H1 (cell line): ENCODE measurements at regions not wholly inside any gene's neighbourhood (a gene's known extent, or its start where the extent isn't known, plus 50 kb on each side); places are given as distances from the start of the nearest gene placed in this dataset.

ENCODE experiments used
- ASH2L ChIP-seq: fragments of 200-600, 300-600 bp; sonication (generic); IDR thresholded peaks from one replicate; pipeline ENCODE4 v1.7.1; 2017; ENCODE audit warnings: low read length
- CHD7 ChIP-seq: fragments of 300-600 bp; sonication (generic); IDR thresholded peaks from 2 replicates; pipeline ENCODE4 v1.7.1; 2012; ENCODE audit warnings: low read length, moderate library complexity, mild to moderate bottlenecking, inconsistent platforms; ENCODE audit not compliant: insufficient replicate concordance
- KDM5A ChIP-seq: fragments of 200-600 bp; IDR thresholded peaks from 2 replicates; pipeline ENCODE4 v1.7.1; 2012; ENCODE audit warnings: mild to moderate bottlenecking, low read length, inconsistent platforms, mixed read lengths
- MAFK ChIP-seq: IDR thresholded peaks from 2 replicates; pipeline ENCODE4 v1.6.1; 2012; ENCODE audit warnings: low read depth, mild to moderate bottlenecking, improper control_type of control experiment, low read length
- POLR2A ChIP-seq, 2 experiments: IDR thresholded peaks; 1 replicate in 1 of 2; 2 replicates in 1 of 2; pipeline ENCODE4 v1.6.1; 2011; ENCODE audit warnings: low read depth in 2 of 2, low read length in 2 of 2, mild to moderate bottlenecking in 2 of 2; ENCODE audit errors: control extremely low read depth in 1 of 2
- POLR2AphosphoS5 ChIP-seq: IDR thresholded peaks from 2 replicates; pipeline ENCODE4 v1.6.1; 2011; ENCODE audit warnings: low read depth, low read length
- TF ChIP-seq, protein P1 (sequence below), 3 experiments: IDR thresholded peaks; 1 replicate in 2 of 3; 2 replicates in 1 of 3; pipeline versions ENCODE4 v1.5.1 to v1.6.1; 2011; ENCODE audit warnings: low read length in 3 of 3, mild to moderate bottlenecking in 3 of 3, inconsistent platforms in 2 of 3, low read depth in 1 of 3, moderate library complexity in 1 of 3; ENCODE audit not compliant: insufficient read depth in 1 of 3; ENCODE audit errors: control extremely low read depth in 1 of 3

GRCh38 chr5:162558120-162558519, 490.5 kb downstream of the GABRG2 start:
- TF ChIP-seq POLR2A (IDR thresholded peaks at IDR 0.05; ENCODE audit: control extremely low read depth in 1 of 2, low read depth in 2 of 2, low read length in 2 of 2) (no peak), CHD7 (no peak), MAFK (no peak), ASH2L (no peak), POLR2AphosphoS5 (no peak), KDM5A (no peak)
- TF ChIP-seq, protein P1, sequence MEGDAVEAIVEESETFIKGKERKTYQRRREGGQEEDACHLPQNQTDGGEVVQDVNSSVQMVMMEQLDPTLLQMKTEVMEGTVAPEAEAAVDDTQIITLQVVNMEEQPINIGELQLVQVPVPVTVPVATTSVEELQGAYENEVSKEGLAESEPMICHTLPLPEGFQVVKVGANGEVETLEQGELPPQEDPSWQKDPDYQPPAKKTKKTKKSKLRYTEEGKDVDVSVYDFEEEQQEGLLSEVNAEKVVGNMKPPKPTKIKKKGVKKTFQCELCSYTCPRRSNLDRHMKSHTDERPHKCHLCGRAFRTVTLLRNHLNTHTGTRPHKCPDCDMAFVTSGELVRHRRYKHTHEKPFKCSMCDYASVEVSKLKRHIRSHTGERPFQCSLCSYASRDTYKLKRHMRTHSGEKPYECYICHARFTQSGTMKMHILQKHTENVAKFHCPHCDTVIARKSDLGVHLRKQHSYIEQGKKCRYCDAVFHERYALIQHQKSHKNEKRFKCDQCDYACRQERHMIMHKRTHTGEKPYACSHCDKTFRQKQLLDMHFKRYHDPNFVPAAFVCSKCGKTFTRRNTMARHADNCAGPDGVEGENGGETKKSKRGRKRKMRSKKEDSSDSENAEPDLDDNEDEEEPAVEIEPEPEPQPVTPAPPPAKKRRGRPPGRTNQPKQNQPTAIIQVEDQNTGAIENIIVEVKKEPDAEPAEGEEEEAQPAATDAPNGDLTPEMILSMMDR (IDR thresholded peaks at IDR 0.05; ENCODE audit: control extremely low read depth in 1 of 3, insufficient read depth in 1 of 3, low read depth in 1 of 3, low read length in 3 of 3) = no peak
